Activated effector memory CD4-positive, alpha-beta T cell treated with Interleukin-2 at 50 U/mL for 16 hours (primary cell): ENCODE measurements at regions not wholly inside any gene's neighbourhood (a gene's known extent, or its start where the extent isn't known, plus 50 kb on each side); places are given as distances from the start of the nearest gene placed in this dataset.

Experiments
- DNase-seq: peaks from one replicate; pipeline ENCODE4 v3.0.0-alpha.2; 2020

DNA sequence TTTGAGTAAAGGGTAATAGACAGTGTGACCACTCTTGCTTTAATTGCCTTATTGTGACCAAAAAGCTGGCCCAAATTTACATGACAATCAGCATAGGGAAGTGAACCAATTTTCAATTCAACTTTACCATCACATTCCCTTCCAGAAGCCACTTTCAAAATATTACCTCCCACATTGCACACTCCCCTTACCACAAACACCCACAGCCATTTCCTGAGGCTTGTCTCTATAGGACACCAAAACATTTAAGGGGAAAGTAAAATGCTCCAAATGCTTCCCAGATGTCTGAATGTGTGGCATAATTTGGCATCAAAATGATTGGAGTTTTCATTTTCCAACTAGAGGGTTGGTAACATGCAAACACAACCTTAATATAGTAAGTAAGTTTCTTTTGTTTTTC, 616.1 kb downstream of the SLC4A3 start:
- DNase-seq, result no peak

GRCh38 chr2:220246386-220246785, 619.0 kb downstream of the SLC4A3 start:
- no peak for DNase-seq

DNA sequence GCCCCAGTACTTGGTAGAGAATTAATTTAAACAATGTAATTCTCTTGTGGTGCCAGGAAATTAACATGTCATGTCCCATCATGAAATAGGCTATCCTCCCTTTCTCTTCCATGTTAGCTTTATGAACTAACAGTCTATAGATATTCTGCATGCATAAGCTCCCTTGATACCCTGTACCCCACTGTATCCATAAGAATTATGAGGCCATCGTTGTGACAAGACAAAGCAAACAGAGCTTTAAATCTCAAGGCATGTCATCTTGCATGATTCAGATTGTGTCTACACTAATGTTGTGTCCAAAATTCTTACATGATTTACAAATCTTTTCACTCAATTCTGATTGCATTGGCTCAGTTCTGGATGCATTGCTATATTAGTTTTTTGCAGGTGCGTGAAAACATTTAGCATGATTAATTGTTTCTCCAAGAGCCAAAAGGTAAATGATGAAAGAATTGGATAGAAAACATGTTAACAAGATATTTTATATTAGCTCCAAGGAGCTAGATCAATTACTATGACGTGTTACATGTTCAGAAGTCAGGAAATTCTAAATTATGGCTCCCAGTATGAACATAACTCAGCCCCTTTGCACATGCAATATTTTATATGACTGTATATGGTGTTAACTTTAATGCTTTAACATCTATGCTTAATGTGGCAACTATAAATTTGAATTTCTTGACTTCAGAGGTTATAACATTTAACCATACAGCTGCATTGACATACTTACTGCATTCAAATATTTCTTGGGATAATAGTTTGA, 620.3 kb downstream of the SLC4A3 start:
- DNase-seq, result no peak

DNA sequence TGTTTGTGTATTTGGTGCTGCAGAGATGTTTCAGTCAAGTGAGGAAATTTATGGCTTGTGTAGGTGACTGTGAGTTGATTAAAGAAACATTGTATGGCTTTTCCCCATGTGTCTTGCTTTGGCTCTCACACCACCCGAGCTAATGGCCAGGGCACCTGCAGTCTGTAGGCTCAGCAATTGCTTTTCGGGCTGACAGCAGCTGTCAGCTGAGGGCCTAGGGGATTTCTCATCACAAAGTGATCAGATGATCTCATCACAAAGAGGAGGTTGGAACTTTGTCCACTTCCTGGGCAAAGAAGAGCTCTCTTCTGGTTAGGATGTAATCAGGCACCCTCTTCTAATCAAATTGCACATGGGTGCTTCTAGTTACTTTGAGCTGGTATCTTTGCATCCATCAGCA, 632.2 kb downstream of the SLC4A3 start:
- no peak for DNase-seq

- no peak for DNase-seq
Observed at GRCh38 chr2:220263300-220263699, 635.9 kb downstream of the SLC4A3 start.

- DNase-seq, result no peak
Observed at GRCh38 chr2:220269367-220269766, 641.9 kb downstream of the SLC4A3 start.

DNA sequence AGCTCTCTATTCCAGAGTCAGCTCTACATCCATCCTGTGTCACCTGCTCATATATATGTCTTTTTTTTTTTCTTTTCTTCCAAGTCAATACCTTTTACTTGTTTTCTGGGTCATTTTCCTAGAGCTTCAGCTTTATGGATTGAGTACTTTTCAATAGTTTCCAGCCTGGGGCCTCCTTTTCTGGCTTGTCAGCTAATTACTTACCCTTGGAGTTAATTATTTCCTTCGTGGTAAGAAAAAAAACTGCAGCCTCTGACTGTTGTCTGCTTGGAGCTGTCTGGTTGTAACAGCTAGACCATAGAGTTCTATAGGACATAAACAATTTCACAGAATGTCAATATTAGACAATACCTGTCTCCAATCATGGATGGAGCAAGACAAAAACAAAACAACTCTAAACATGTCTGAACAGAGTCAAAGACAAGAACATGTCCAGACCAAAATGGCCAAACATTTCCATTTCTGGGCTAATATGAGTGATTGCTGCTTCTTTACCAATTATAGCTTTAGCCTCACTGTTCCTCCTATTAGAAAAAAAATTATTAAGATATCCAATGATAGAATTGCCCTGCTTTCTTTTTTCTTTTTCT, 643.1 kb downstream of the SLC4A3 start:
- DNase-seq, result no peak

DNA sequence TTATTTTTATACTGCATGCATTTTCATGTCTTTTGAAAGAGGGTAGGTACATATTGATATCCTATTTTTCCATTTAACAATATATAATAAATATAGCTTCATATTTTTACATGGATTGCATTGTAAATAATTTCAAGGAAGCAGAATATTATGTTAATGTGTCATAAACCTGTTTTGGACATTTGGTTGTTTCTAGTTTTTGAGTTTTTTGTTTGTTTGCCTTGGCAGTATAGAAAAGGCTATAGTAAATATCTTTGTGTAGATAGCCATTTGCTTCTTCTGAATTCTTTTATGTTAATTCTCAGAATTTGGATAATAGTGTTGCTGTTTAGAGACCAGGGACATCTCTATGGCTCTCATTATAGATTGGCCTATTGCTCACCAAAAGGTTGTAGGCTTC, 645.2 kb downstream of the SLC4A3 start:
- no peak for DNase-seq

DNA sequence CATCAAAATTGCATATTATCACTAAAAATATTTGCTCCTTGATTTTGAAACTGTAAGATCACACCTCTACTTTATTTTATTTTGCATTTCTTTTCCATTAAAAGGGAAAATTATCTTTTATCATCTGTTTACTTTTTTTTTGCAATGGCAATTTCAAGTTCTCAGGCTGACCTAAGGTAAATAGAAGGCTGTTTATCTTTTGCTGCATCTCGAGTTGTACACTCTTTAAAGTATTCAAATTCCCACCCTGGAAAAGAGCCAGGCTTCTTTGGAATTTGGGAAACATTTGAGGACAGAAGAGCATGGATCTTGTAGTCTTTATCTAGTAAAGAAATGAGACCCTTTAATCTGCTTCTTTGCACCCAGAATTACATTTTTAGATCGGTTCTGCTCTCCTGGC, 645.7 kb downstream of the SLC4A3 start:
- DNase-seq, result no peak

DNA sequence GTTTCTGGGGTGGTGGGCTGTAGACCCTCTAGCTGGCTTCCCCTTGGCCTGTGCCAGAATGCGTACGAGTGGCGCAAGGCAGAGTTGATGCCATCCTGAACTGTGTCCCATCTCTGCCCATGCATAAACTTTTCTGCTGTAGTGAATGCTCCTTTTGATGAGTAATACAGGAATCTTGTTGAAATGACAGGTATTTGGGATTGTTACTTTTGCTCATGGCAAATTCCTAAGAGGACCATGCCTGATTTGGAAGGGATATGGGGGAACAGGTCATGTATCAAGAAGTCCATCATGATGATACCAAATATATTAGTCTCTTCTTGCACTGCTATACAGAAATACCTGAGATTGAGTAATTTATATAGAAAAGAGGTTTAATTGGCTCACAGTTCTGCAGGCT, 648.0 kb downstream of the SLC4A3 start:
- DNase-seq, result no peak

- no peak for DNase-seq
Observed at GRCh38 chr2:220276741-220277444, 649.5 kb downstream of the SLC4A3 start.

GRCh38 chr2:220277445-220277975, 650.1 kb downstream of the SLC4A3 start:
- no peak for DNase-seq

GRCh38 chr2:220278022-220278421, 650.6 kb downstream of the SLC4A3 start:
- DNase-seq, result no peak

- DNase-seq, result no peak
Observed at GRCh38 chr2:220279372-220279771, 651.9 kb downstream of the SLC4A3 start.

GRCh38 chr2:220279840-220280239, 652.4 kb downstream of the SLC4A3 start:
- DNase-seq, result no peak

GRCh38 chr2:220280736-220281135, 653.3 kb downstream of the SLC4A3 start:
- no peak for DNase-seq

DNA sequence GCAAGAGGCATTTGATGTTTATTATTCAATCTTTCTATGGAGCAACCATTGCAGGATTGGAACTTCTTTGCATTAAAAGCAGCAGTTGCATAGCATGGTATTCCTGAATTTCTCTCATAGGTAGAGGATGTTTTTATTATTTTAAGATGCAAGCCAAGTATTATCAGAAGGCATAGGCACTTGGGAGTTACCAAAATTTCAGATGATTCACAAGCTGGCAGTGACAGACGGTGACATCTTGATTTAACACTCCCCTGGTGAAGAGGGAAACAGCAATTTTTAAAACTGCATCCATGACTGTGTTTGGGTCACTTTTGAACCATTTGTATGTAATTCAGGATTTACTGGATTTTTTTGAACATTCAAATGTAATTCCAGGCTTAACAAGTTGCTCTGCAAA, 654.3 kb downstream of the SLC4A3 start:
- DNase-seq, result no peak

GRCh38 chr2:220282236-220282635, 654.8 kb downstream of the SLC4A3 start:
- DNase-seq, result no peak

- no peak for DNase-seq
Observed at GRCh38 chr2:220293966-220294365, 666.5 kb downstream of the SLC4A3 start.

DNA sequence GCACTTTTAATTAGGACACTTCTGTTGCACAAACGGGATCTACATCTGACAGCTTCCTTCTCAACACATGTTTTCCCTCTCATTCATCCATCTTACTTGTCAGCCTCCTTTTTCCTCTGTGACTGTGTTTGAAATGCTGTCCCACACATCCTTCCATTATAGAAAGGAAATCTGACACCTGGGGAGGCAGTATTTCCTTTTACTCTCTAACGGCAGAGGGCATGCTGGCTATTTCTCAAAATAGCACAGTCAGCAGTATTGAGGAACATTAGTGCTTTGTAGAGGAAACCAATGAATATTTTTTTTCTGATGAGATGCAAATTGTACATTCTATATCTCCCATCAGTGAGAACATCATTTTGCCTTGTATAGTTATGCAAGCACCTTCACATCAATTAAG, 668.7 kb downstream of the SLC4A3 start:
- no peak for DNase-seq

DNA sequence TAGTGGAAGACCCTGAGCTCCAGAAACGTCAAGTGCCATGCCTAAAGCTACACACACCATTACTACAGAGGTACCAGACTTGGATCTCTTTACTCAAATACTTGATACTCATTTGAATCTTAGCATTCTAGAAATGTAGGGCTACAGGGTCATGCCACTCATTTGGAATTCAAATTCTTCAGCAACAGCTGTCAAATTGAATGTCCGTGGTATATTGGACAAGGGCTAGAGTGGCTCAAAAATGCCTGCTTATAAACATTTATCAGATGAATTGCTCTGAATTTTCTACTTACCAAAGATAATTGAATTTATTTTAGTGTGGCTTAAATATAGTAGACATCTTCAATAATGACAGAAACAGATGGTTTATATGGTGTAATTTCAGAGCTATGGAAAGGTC, 669.7 kb downstream of the SLC4A3 start:
- DNase-seq, result no peak

- no peak for DNase-seq
Observed at GRCh38 chr2:220300806-220301205, 673.4 kb downstream of the SLC4A3 start.

DNA sequence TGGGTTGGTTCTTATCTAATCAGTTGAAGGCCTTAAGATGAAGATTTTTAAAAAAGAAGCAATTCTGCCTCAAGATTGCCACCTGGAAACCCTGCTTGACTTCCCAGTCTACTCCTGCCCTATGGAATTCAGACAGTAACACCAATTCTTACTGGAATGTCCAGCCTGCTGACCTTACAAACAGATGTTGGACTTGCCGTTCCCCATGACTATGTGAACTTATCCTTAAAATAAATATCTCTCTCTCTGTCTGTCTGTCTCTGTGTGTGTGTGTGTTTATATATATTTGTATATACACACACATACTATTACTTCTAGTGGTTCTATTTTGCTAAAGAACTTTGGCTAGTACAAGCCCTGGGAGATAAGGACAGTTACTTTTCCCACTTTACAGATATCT, 675.3 kb downstream of the SLC4A3 start:
- no peak for DNase-seq

GRCh38 chr2:220309215-220309614, 681.8 kb downstream of the SLC4A3 start:
- no peak for DNase-seq
